ENCODE measurements at regions not wholly inside any gene's neighbourhood (a gene's known extent, or its start where the extent isn't known, plus 50 kb on each side); places are given as distances from the start of the nearest gene placed in this dataset.
"Not testable (repeated sequence)": the region's sequence is repeated elsewhere in the genome, so short reads cannot be mapped to it uniquely, and the experiment has no call there.

DNA sequence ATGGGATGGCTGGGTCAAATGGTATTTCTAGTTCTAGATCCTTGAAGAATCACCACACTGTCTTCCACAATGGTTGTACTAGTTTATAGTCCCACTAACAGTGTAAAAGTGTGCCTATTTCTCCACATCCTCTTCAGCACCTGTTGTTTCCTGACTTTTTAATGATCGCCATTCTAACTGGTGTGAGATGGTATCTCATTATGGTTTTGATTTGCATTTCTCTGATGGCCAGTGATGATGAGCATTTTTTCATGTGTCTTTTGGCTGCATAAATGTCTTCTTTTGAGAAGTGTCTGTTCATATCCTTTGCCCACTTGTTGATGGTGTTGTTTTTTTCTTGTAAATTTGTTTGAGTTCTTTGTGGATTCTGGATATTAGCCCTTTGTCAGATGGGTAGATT lies 121.0 kb upstream of the TUT7 start:
- TF ChIP-seq, protein P1, sequence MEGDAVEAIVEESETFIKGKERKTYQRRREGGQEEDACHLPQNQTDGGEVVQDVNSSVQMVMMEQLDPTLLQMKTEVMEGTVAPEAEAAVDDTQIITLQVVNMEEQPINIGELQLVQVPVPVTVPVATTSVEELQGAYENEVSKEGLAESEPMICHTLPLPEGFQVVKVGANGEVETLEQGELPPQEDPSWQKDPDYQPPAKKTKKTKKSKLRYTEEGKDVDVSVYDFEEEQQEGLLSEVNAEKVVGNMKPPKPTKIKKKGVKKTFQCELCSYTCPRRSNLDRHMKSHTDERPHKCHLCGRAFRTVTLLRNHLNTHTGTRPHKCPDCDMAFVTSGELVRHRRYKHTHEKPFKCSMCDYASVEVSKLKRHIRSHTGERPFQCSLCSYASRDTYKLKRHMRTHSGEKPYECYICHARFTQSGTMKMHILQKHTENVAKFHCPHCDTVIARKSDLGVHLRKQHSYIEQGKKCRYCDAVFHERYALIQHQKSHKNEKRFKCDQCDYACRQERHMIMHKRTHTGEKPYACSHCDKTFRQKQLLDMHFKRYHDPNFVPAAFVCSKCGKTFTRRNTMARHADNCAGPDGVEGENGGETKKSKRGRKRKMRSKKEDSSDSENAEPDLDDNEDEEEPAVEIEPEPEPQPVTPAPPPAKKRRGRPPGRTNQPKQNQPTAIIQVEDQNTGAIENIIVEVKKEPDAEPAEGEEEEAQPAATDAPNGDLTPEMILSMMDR (IDR thresholded peaks at IDR 0.05; ENCODE audit: poor library complexity, severe bottlenecking) = not testable (repeated sequence)
- not testable (repeated sequence) for TF ChIP-seq EZH2 (IDR thresholded peaks at IDR 0.05; ENCODE audit: borderline replicate concordance, insufficient read depth, low read length, poor library complexity, severe bottlenecking); POLR2AphosphoS5 (IDR thresholded peaks at IDR 0.05); TAF1 (IDR thresholded peaks at IDR 0.05; ENCODE audit: low read depth); MXI1 (conservative IDR thresholded peaks at IDR 0.05; ENCODE audit: poor library complexity, severe bottlenecking); EP300 (conservative IDR thresholded peaks at IDR 0.05; ENCODE audit: poor library complexity, severe bottlenecking)
- TF ChIP-seq, protein P2, sequence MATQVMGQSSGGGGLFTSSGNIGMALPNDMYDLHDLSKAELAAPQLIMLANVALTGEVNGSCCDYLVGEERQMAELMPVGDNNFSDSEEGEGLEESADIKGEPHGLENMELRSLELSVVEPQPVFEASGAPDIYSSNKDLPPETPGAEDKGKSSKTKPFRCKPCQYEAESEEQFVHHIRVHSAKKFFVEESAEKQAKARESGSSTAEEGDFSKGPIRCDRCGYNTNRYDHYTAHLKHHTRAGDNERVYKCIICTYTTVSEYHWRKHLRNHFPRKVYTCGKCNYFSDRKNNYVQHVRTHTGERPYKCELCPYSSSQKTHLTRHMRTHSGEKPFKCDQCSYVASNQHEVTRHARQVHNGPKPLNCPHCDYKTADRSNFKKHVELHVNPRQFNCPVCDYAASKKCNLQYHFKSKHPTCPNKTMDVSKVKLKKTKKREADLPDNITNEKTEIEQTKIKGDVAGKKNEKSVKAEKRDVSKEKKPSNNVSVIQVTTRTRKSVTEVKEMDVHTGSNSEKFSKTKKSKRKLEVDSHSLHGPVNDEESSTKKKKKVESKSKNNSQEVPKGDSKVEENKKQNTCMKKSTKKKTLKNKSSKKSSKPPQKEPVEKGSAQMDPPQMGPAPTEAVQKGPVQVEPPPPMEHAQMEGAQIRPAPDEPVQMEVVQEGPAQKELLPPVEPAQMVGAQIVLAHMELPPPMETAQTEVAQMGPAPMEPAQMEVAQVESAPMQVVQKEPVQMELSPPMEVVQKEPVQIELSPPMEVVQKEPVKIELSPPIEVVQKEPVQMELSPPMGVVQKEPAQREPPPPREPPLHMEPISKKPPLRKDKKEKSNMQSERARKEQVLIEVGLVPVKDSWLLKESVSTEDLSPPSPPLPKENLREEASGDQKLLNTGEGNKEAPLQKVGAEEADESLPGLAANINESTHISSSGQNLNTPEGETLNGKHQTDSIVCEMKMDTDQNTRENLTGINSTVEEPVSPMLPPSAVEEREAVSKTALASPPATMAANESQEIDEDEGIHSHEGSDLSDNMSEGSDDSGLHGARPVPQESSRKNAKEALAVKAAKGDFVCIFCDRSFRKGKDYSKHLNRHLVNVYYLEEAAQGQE (IDR thresholded peaks at IDR 0.05; ENCODE audit: borderline replicate concordance) = not testable (repeated sequence)

All from neural cell (in vitro differentiated cells).